Gastroesophageal sphincter (tissue), 4 donors: ENCODE measurements at regions not wholly inside any gene's neighbourhood (a gene's known extent, or its start where the extent isn't known, plus 50 kb on each side); places are given as distances from the start of the nearest gene placed in this dataset.

ENCODE experiments used
- ATAC-seq: fragments of 150-250 bp; one replicate; pipeline ENCODE4 v1.9.1; 2016; ENCODE audit warnings: mild to moderate bottlenecking, moderate library complexity
- H3K27ac ChIP-seq, 4 donors: fragments of 200-600 bp; sonication (generic) in 3 of 4; 1 replicate in 3 of 4; 2 replicates in 1 of 4; pipeline ENCODE4 v1.5.1; 2016 to 2019
- H3K27me3 ChIP-seq: fragments of 200-600 bp; sonication (generic); one replicate; pipeline ENCODE4 v1.5.1; 2019
- H3K36me3 ChIP-seq, 2 donors: fragments of 200-600 bp; sonication (generic); one replicate each; pipeline ENCODE4 v1.5.1; 2019; ENCODE audit warnings: control low read depth in 1 of 2
- H3K4me1 ChIP-seq, 3 donors: fragments of 200-600 bp; sonication (generic); 1 replicate in 2 of 3; 2 replicates in 1 of 3; pipeline ENCODE4 v1.5.1; 2016 to 2019; ENCODE audit warnings: control low read depth in 2 of 3
- H3K4me3 ChIP-seq, 2 donors: fragments of 200-600 bp; sonication (generic); one replicate each; pipeline ENCODE4 v1.5.1; 2019; ENCODE audit warnings: mild to moderate bottlenecking in 1 of 2, moderate library complexity in 1 of 2
- H3K9me3 ChIP-seq, 3 donors: fragments of 200-600 bp; sonication (generic); one replicate each; pipeline ENCODE4 v1.5.1; 2017 to 2019; ENCODE audit warnings: control low read depth in 2 of 3
- EP300 ChIP-seq: sonication (generic); formaldehyde crosslinking; IDR thresholded peaks from one replicate; pipeline ENCODE4 v1.6.1; 2017; ENCODE audit warnings: antibody characterized with exemption, mild to moderate bottlenecking
- POLR2A ChIP-seq, 2 donors: fragments of 450-650 bp; IDR thresholded peaks; one replicate each; pipeline ENCODE4 v1.6.1; 2017; ENCODE audit warnings: antibody characterized with exemption in 2 of 2, mild to moderate bottlenecking in 2 of 2, moderate library complexity in 1 of 2
- POLR2AphosphoS5 ChIP-seq: sonication (generic); formaldehyde crosslinking; IDR thresholded peaks from one replicate; pipeline ENCODE4 v1.6.1; 2017; ENCODE audit warnings: antibody characterized with exemption
- WGBS, 2 donors: methylation state at CpG; one replicate each; pipeline ENCODE4 v1.1.5; 2018; ENCODE audit warnings: low coverage in 1 of 2; 5-methylcytosine and 5-hydroxymethylcytosine counted together
- TF ChIP-seq, protein P1 (sequence below), 4 experiments: fragments of 200-600 bp in 2 of 4; fragments of 450-650 bp in 2 of 4; sonication (generic) in 1 of 4; IDR thresholded peaks; one replicate each; pipeline ENCODE4 v1.5.1; 2017 to 2019; ENCODE audit warnings: antibody characterized with exemption in 4 of 4, mild to moderate bottlenecking in 2 of 4, moderate library complexity in 2 of 4

DNA sequence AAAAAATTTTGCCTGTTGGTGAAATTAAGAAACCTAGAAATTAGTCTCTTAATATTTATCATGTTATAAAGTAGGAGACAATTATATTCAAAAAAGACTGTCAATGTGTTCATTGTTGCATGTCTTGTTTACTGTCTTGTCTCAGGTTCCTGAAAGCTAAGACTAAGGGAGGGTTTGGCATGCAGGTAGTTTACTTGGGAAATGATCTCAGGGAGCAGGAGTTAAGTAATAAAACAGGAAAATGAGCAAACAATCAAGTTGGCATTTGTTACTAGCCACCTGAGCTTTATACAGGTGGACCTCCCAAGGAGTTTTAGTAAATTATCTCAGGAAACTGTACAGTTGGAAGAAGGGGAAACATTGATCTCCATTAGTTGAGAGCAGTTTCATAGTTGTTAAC is 188.0 kb upstream of the MDGA2 start:
- no peaks in the 10 kb centered on the region for H3K4me1 ChIP-seq
- H3K9me3 ChIP-seq: no peaks in the 10 kb centered on the region
- TF ChIP-seq POLR2AphosphoS5: no peak
- TF ChIP-seq POLR2A (IDR thresholded peaks at IDR 0.05): no peak
- TF ChIP-seq, protein P1, sequence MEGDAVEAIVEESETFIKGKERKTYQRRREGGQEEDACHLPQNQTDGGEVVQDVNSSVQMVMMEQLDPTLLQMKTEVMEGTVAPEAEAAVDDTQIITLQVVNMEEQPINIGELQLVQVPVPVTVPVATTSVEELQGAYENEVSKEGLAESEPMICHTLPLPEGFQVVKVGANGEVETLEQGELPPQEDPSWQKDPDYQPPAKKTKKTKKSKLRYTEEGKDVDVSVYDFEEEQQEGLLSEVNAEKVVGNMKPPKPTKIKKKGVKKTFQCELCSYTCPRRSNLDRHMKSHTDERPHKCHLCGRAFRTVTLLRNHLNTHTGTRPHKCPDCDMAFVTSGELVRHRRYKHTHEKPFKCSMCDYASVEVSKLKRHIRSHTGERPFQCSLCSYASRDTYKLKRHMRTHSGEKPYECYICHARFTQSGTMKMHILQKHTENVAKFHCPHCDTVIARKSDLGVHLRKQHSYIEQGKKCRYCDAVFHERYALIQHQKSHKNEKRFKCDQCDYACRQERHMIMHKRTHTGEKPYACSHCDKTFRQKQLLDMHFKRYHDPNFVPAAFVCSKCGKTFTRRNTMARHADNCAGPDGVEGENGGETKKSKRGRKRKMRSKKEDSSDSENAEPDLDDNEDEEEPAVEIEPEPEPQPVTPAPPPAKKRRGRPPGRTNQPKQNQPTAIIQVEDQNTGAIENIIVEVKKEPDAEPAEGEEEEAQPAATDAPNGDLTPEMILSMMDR (IDR thresholded peaks at IDR 0.05): no peak
- no peak for TF ChIP-seq EP300
- no peak for ATAC-seq
- H3K27ac ChIP-seq: no peak overlapping the region
- H3K27me3 ChIP-seq: no peaks in the 10 kb centered on the region
- no peak overlapping the region for H3K4me3 ChIP-seq
- H3K36me3 ChIP-seq: no peaks in the 10 kb centered on the region

DNA sequence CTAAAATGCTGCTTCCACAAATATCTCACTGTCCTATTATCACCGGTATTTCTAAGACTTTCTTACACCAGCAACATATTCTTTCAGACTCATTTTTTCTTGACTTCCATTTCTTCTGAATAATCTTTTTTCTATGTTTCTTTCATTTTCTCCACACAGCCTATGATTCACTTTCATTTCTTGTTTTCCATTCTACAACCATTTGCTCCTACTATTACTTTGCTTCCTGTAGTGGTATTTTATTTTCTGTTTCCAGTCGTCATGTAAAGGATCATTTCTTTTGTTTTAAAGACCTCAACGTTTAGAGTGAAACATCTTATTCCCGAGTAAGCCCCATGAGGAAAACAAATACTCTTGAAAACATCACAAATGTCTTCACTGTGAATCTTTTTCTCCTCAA is 182.2 kb upstream of the MDGA2 start:
- WGBS, 2 donors: 44 to 70% methylated on average over 3 to 4 of the region's 4 CpGs
- ATAC-seq: no peak

DNA sequence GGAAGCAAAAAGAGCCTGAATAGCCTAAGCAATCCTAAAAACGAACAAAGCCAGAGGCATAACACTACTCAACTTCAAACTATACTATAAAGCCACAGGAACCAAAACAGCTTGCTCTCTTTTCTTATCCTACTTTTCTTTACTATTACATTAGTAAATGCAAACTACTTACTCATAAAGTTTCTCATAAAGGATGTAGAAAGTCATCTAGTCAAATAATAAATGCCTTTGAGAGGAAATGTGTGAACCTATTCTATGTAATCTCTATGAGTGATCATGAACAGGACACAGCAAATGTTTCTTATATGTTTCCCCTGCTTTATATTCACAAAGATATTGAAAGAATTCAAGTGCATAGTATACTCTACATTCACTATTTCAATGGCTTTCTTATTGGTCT is 176.9 kb upstream of the MDGA2 start:
- H3K27ac ChIP-seq: no peak overlapping the region
- H3K27me3 ChIP-seq: no peaks in the 10 kb centered on the region
- no peak for ATAC-seq
- H3K4me1 ChIP-seq: no peaks in the 10 kb centered on the region
- no peak overlapping the region for H3K4me3 ChIP-seq
- TF ChIP-seq, protein P1 (IDR thresholded peaks at IDR 0.05): no peak
- TF ChIP-seq POLR2A (IDR thresholded peaks at IDR 0.05) (no peak), EP300 (no peak), POLR2AphosphoS5 (no peak)
- H3K36me3 ChIP-seq: no peaks in the 10 kb centered on the region
- H3K9me3 ChIP-seq: peaks cover 0 to 19% (median 0%) of the 10 kb centered on the region in 3 donors
- WGBS, 2 donors: 0% methylated on average over 1 of the region's 1 CpG

More for the DNA sequence above, 182.2 kb upstream of the MDGA2 start:
- Histone ChIP-seq H3K4me3 (no peak overlapping the region), H3K27me3 (no peaks in the 10 kb centered on the region), H3K27ac (no peak overlapping the region), H3K9me3 (no peaks in the 10 kb centered on the region), H3K36me3 (no peaks in the 10 kb centered on the region), H3K4me1 (no peaks in the 10 kb centered on the region)
- no peak for TF ChIP-seq POLR2A (IDR thresholded peaks at IDR 0.05)

DNA sequence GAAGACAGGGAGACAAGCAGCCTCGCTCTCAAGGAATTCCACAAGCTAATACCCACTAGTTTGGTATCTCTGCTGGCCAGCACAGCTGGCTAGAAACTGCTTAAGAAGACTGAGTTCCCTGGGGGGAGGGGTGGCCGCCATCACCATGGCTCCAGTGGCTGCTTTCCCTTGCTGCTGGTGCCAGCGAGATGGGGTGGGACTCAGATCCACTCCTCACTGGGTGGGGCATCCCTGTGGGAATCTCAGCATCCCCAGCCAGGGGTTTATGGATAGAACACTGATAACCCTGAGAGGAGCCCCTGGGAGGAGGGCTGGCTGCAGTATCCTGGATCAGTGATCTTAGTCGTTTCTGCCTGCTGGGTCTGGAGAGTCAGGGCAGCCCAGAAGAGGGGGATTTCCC is 170.6 kb upstream of the MDGA2 start:
- 86% methylated on average over 1 of the region's 4 CpGs; no CpG with 5 or more reads in 1 of the 2 donors for WGBS, 2 donors
- Histone ChIP-seq H3K4me3 (no peak overlapping the region), H3K27ac (no peak overlapping the region), H3K9me3 (peaks cover 0 to 37% (median 0%) of the 10 kb centered on the region in 3 donors), H3K36me3 (no peaks in the 10 kb centered on the region), H3K27me3 (no peaks in the 10 kb centered on the region), H3K4me1 (no peaks in the 10 kb centered on the region)
- TF ChIP-seq EP300: no peak
- no peak for TF ChIP-seq POLR2AphosphoS5
- TF ChIP-seq, protein P1 (IDR thresholded peaks at IDR 0.05): no peak
- ATAC-seq: no peak

DNA sequence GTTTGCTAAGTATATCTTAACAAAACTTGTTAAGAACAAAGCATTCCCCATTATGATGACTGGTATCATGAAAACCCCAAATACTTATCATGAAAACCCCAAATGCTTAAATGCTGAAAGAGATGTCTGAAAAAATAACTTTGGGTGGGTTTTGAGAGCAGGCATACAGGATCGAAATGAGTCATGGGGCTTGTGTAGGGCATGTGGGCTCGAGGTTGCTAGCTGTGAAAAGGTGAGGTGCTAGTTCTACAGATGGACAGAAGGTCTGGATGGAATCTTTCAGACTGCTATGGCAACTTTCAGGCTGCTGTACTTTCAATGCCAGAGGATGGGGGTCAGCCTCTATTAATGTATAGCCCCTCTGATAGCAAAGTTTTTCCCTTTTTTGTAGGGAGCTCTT is 167.8 kb upstream of the MDGA2 start:
- TF ChIP-seq, protein P1 (IDR thresholded peaks at IDR 0.05): no peak
- no peak for TF ChIP-seq POLR2AphosphoS5
- no peak for TF ChIP-seq EP300
- no peak for TF ChIP-seq POLR2A (IDR thresholded peaks at IDR 0.05)
- Histone ChIP-seq H3K27me3 (no peaks in the 10 kb centered on the region), H3K9me3 (peaks cover 0 to 22% (median 0%) of the 10 kb centered on the region in 3 donors), H3K4me3 (no peak overlapping the region), H3K4me1 (no peaks in the 10 kb centered on the region), H3K36me3 (no peaks in the 10 kb centered on the region), H3K27ac (no peak overlapping the region)
- 90 to 92% methylated on average over 2 of the region's 2 CpGs for WGBS, 2 donors
- ATAC-seq: no peak

DNA sequence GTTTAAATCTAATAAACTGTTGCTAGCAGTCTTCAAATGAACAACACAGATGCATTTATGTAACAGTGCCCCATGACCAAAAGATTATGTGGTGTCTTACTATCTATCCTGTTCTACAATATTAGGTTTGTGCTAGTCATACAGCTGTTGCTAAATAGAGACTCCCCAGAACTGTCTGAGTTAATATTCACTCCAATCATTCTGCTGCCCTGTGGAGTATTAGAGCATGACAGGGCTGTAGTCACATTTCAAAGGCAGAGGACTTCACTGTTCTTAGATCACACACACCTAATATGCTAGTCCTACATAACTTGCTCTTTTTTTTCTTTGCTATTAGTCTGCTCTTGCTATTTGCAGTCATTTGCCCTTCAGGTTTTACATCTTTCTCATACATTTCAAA is 157.6 kb upstream of the MDGA2 start:
- Histone ChIP-seq H3K27ac (no peak overlapping the region), H3K36me3 (no peaks in the 10 kb centered on the region), H3K9me3 (peaks cover 0 to 5% (median 0%) of the 10 kb centered on the region in 3 donors), H3K4me1 (no peaks in the 10 kb centered on the region), H3K27me3 (no peaks in the 10 kb centered on the region), H3K4me3 (no peak overlapping the region)
- no peak for ATAC-seq
- TF ChIP-seq EP300 (no peak), POLR2AphosphoS5 (no peak), POLR2A (IDR thresholded peaks at IDR 0.05) (no peak)
